ENCODE measurements at regions not wholly inside any gene's neighbourhood (a gene's known extent, or its start where the extent isn't known, plus 50 kb on each side); places are given as distances from the start of the nearest gene placed in this dataset.

GRCh38 chr17:59451706-59452105 lies 113.7 kb upstream of the DHX40 start:
- no peaks in the 10 kb centered on the region for H3K4me1 Mint-ChIP-seq
- POLR2A ChIA-PET: interaction anchor here (0.6 kb wide), 1 partner anchor 23 kb away, joined by 5 read pairs; no protein-coding TSS in a partner anchor
- ATAC-seq (no peak), DNase-seq (no peak)
- H3K27ac Mint-ChIP-seq: no peak overlapping the region
- no peaks in the 10 kb centered on the region for H3K27me3 Mint-ChIP-seq
- no peaks in the 10 kb centered on the region for H3K9me3 Mint-ChIP-seq
- no peaks in the 10 kb centered on the region for H3K36me3 Mint-ChIP-seq
- no peak overlapping the region for H3K4me3 Mint-ChIP-seq

- POLR2A ChIA-PET: no interaction called here
- H3K9me3 Mint-ChIP-seq: no peaks in the 10 kb centered on the region
- peak overlapping the region in 1 of 10 donors; percentile 59 for H3K27ac Mint-ChIP-seq
- no peak for ATAC-seq
- no peak for DNase-seq
- no peaks in the 10 kb centered on the region for H3K4me1 Mint-ChIP-seq
- H3K4me3 Mint-ChIP-seq: no peak overlapping the region
- H3K36me3 Mint-ChIP-seq: no peaks in the 10 kb centered on the region
- H3K27me3 Mint-ChIP-seq: peaks cover 0 to 3% (median 0%) of the 10 kb centered on the region in 5 donors
These were observed 110.7 kb upstream of the DHX40 start for GRCh38 chr17:59454633-59455105.

GRCh38 chr17:59456428-59456827 lies 109.0 kb upstream of the DHX40 start:
- ATAC-seq (no peak), DNase-seq (no peak)
- Mint-ChIP-seq H3K4me3 (no peak overlapping the region), H3K27ac (peak overlapping the region in 1 of 10 donors; percentile 31), H3K9me3 (no peaks in the 10 kb centered on the region), H3K36me3 (no peaks in the 10 kb centered on the region), H3K4me1 (no peaks in the 10 kb centered on the region), H3K27me3 (peaks cover 0 to 5% (median 0%) of the 10 kb centered on the region in 5 donors)
- POLR2A ChIA-PET: no interaction called here

GRCh38 chr17:59456923-59457615 lies 108.3 kb upstream of the DHX40 start:
- ATAC-seq (no peak), DNase-seq (no peak)
- Mint-ChIP-seq H3K4me3 (no peak overlapping the region), H3K36me3 (no peaks in the 10 kb centered on the region), H3K4me1 (no peaks in the 10 kb centered on the region), H3K27ac (no peak overlapping the region), H3K9me3 (no peaks in the 10 kb centered on the region), H3K27me3 (peaks cover 0 to 5% (median 0%) of the 10 kb centered on the region in 5 donors)
- POLR2A ChIA-PET: no interaction called here

GRCh38 chr17:59462385-59462784 lies 103.0 kb upstream of the DHX40 start:
- Mint-ChIP-seq H3K4me1 (peaks cover 0 to 6% (median 5%) of the 10 kb centered on the region in 4 donors), H3K4me3 (no peak overlapping the region), H3K27me3 (peaks cover 0 to 5% (median 0%) of the 10 kb centered on the region in 5 donors), H3K9me3 (no peaks in the 10 kb centered on the region), H3K27ac (no peak overlapping the region), H3K36me3 (no peaks in the 10 kb centered on the region)
- POLR2A ChIA-PET: no interaction called here
- no peak for ATAC-seq
- no peak for DNase-seq

- Mint-ChIP-seq H3K27ac (no peak overlapping the region), H3K4me1 (peaks cover 8 to 24% (median 21%) of the 10 kb centered on the region in 4 donors), H3K27me3 (peaks cover 0 to 5% (median 0%) of the 10 kb centered on the region in 5 donors), H3K36me3 (no peaks in the 10 kb centered on the region), H3K9me3 (no peaks in the 10 kb centered on the region), H3K4me3 (no peak overlapping the region)
- no peak for DNase-seq
- no peak for ATAC-seq
- POLR2A ChIA-PET: interaction anchor here (0.6 kb wide), 1 partner anchor 242 kb away, joined by 4 read pairs; no protein-coding TSS in a partner anchor
These were observed 101.2 kb upstream of the DHX40 start for GRCh38 chr17:59464246-59464645.

GRCh38 chr17:59465949-59466307 lies 99.5 kb upstream of the DHX40 start:
- no peak for DNase-seq
- POLR2A ChIA-PET: no interaction called here
- H3K27ac Mint-ChIP-seq: no peak overlapping the region
- H3K4me1 Mint-ChIP-seq: peaks cover 8 to 33% (median 27%) of the 10 kb centered on the region in 4 donors
- no peaks in the 10 kb centered on the region for H3K9me3 Mint-ChIP-seq
- ATAC-seq: no peak
- H3K36me3 Mint-ChIP-seq: no peaks in the 10 kb centered on the region
- no peaks in the 10 kb centered on the region for H3K27me3 Mint-ChIP-seq
- no peak overlapping the region for H3K4me3 Mint-ChIP-seq

- Mint-ChIP-seq H3K27ac (peak overlapping the region in 2 of 10 donors; percentile 2 to 21), H3K4me3 (no peak overlapping the region), H3K9me3 (no peaks in the 10 kb centered on the region), H3K36me3 (no peaks in the 10 kb centered on the region), H3K27me3 (no peaks in the 10 kb centered on the region), H3K4me1 (peaks cover 8 to 33% (median 27%) of the 10 kb centered on the region in 4 donors)
- POLR2A ChIA-PET: no interaction called here
- ATAC-seq (no peak), DNase-seq (no peak)
These were observed 98.2 kb upstream of the DHX40 start for GRCh38 chr17:59466946-59467801.

- H3K4me3 Mint-ChIP-seq: no peak overlapping the region
- H3K36me3 Mint-ChIP-seq: no peaks in the 10 kb centered on the region
- peaks cover 8 to 33% (median 27%) of the 10 kb centered on the region in 4 donors for H3K4me1 Mint-ChIP-seq
- no peaks in the 10 kb centered on the region for H3K27me3 Mint-ChIP-seq
- H3K9me3 Mint-ChIP-seq: no peaks in the 10 kb centered on the region
- no peak for DNase-seq
- POLR2A ChIA-PET: no interaction called here
- peak overlapping the region in 1 of 10 donors; percentile 67 for H3K27ac Mint-ChIP-seq
- no peak for ATAC-seq
These were observed 95.5 kb upstream of the DHX40 start for GRCh38 chr17:59469786-59470485.

- Mint-ChIP-seq H3K27me3 (no peaks in the 10 kb centered on the region), H3K27ac (no peak overlapping the region), H3K9me3 (no peaks in the 10 kb centered on the region), H3K4me3 (no peak overlapping the region), H3K36me3 (no peaks in the 10 kb centered on the region), H3K4me1 (peaks cover 8 to 33% (median 27%) of the 10 kb centered on the region in 4 donors)
- ATAC-seq (no peak), DNase-seq (no peak)
- POLR2A ChIA-PET: interaction anchor here (0.6 to 0.7 kb wide), 2 partner anchors 18 to 23 kb away, joined by 3 to 6 read pairs; no protein-coding TSS in a partner anchor
These were observed 94.6 kb upstream of the DHX40 start for GRCh38 chr17:59470624-59471297.

GRCh38 chr17:59476413-59476812 lies 89.0 kb upstream of the DHX40 start:
- DNase-seq (no peak), ATAC-seq (no peak)
- Mint-ChIP-seq H3K27ac (no peak overlapping the region), H3K9me3 (no peaks in the 10 kb centered on the region), H3K27me3 (peaks cover 0 to 11% (median 1%) of the 10 kb centered on the region in 5 donors), H3K36me3 (no peaks in the 10 kb centered on the region), H3K4me3 (no peak overlapping the region), H3K4me1 (no peaks in the 10 kb centered on the region)
- POLR2A ChIA-PET: no interaction called here

GRCh38 chr17:59479141-59479540 lies 86.3 kb upstream of the DHX40 start:
- DNase-seq: no peak
- Mint-ChIP-seq H3K27me3 (peaks cover 0 to 20% (median 2%) of the 10 kb centered on the region in 5 donors), H3K9me3 (no peaks in the 10 kb centered on the region), H3K27ac (no peak overlapping the region), H3K36me3 (no peaks in the 10 kb centered on the region), H3K4me3 (no peak overlapping the region), H3K4me1 (peaks cover 3 to 7% (median 5%) of the 10 kb centered on the region in 4 donors)
- no peak for ATAC-seq
- POLR2A ChIA-PET: no interaction called here
